Kidney (tissue), 13 donors: ENCODE measurements at regions not wholly inside any gene's neighbourhood (a gene's known extent, or its start where the extent isn't known, plus 50 kb on each side); places are given as distances from the start of the nearest gene placed in this dataset.

Source experiments
- DNase-seq, 5 donors: peaks; one replicate each; pipeline ENCODE4 v3.0.0-alpha.2; 2013 to 2020
- FAIRE-seq: peaks from 2 replicates; lab custom pipeline; 2012; peaks lifted over from hg19 to GRCh38; lab: Jason Lieb, UNC
- H3K27ac ChIP-seq, 2 donors: one replicate each; pipeline ENCODE4 v1.7.0; 2013; ENCODE audit warnings: low read depth in 2 of 2, low read length in 2 of 2, inconsistent platforms in 1 of 2
- H3K27me3 ChIP-seq: one replicate; pipeline ENCODE4 v1.7.1; 2013; ENCODE audit warnings: low read length, inconsistent platforms; ENCODE audit not compliant: control insufficient read depth, insufficient read depth
- H3K36me3 ChIP-seq, 3 donors: one replicate each; pipeline versions ENCODE4 v1.7.0 to v1.7.1; 2013; ENCODE audit warnings: low read length in 3 of 3, control low read depth in 1 of 3, inconsistent platforms in 1 of 3; ENCODE audit not compliant: insufficient read depth in 3 of 3, control insufficient read depth in 2 of 3
- H3K4me1 ChIP-seq, 3 donors: one replicate each; pipeline versions ENCODE4 v1.7.0 to v1.7.1; 2013; ENCODE audit warnings: low read length in 3 of 3, inconsistent platforms in 1 of 3, low read depth in 1 of 3; ENCODE audit not compliant: control insufficient read depth in 2 of 3, insufficient read depth in 2 of 3
- H3K4me3 ChIP-seq, 3 donors: one replicate each; pipeline versions ENCODE4 v1.7.0 to v1.8.1; 2013; ENCODE audit warnings: low read length in 3 of 3, control low read depth in 1 of 3, inconsistent platforms in 1 of 3
- H3K9ac ChIP-seq, 3 donors: one replicate each; pipeline versions ENCODE4 v1.7.0 to v1.7.1; 2013; ENCODE audit warnings: low read length in 3 of 3, control low read depth in 1 of 3, inconsistent platforms in 1 of 3
- H3K9me3 ChIP-seq, 3 donors: one replicate each; pipeline versions ENCODE4 v1.7.0 to v1.7.1; 2013; ENCODE audit warnings: low read length in 3 of 3, control low read depth in 1 of 3, inconsistent platforms in 1 of 3; ENCODE audit not compliant: control insufficient read depth in 2 of 3, insufficient read depth in 1 of 3
- CTCF ChIP-seq: IDR thresholded peaks from 3 replicates; pipeline ENCODE4 v1.5.1; 2012; ENCODE audit warnings: mild to moderate bottlenecking, moderate library complexity, borderline replicate concordance; ENCODE audit not compliant: insufficient read depth; ENCODE audit errors: extremely low read depth
- intact Hi-C: fragments of 100-400 bp; cut with DNase I; formaldehyde crosslinking; loops from one replicate; pipeline ENCODE4 v1.11.1; 2022
- donor health status: control.
- donor health status: control.
- donor health status: control.
- donor health status: control.
- donor health status: control.
- donor health status: DM: yes; HTN: yes; CAD: no.
- donor health status: Normal renal cell carcinoma (clear cell type).

- TF ChIP-seq CTCF = no peak
- no peaks in the 10 kb centered on the region for H3K9me3 ChIP-seq
- H3K27me3 ChIP-seq = no peaks in the 10 kb centered on the region
- H3K4me1 ChIP-seq = no peaks in the 10 kb centered on the region
- H3K9ac ChIP-seq = no peak overlapping the region
- no peak overlapping the region for H3K27ac ChIP-seq
- intact Hi-C loops = no loop called here
- no peak for DNase-seq
- FAIRE-seq = no peak
- H3K4me3 ChIP-seq = no peak overlapping the region
- no peaks in the 10 kb centered on the region for H3K36me3 ChIP-seq
Observed at GRCh38 chr13:58151452-58151851, 519.9 kb downstream of the PCDH17 start.

- H3K27me3 ChIP-seq = no peaks in the 10 kb centered on the region
- no peaks in the 10 kb centered on the region for H3K4me1 ChIP-seq
- no peaks in the 10 kb centered on the region for H3K36me3 ChIP-seq
- DNase-seq = no peak
- no peak for TF ChIP-seq CTCF
- no peak overlapping the region for H3K27ac ChIP-seq
- intact Hi-C loops = no loop called here
- no peak overlapping the region for H3K9ac ChIP-seq
- FAIRE-seq = no peak
- H3K9me3 ChIP-seq = no peaks in the 10 kb centered on the region
- H3K4me3 ChIP-seq = no peak overlapping the region
Observed at GRCh38 chr13:58160980-58161379, 529.4 kb downstream of the PCDH17 start.

GRCh38 chr13:58165617-58166016, 534.1 kb downstream of the PCDH17 start:
- no peak for TF ChIP-seq CTCF
- intact Hi-C loops = no loop called here
- no peak overlapping the region for H3K4me3 ChIP-seq

GRCh38 chr13:58181111-58181510, 549.6 kb downstream of the PCDH17 start:
- Histone ChIP-seq H3K36me3 (no peaks in the 10 kb centered on the region), H3K4me1 (no peaks in the 10 kb centered on the region), H3K9me3 (peaks cover 0 to 6% (median 0%) of the 10 kb centered on the region in 3 donors), H3K9ac (no peak overlapping the region), H3K27ac (no peak overlapping the region), H3K4me3 (no peak overlapping the region), H3K27me3 (no peaks in the 10 kb centered on the region)
- no peak for DNase-seq
- TF ChIP-seq CTCF = no peak
- intact Hi-C loops = no loop called here
- no peak for FAIRE-seq

More at GRCh38 chr13:58165617-58166016, 534.1 kb downstream of the PCDH17 start:
- H3K9me3 ChIP-seq = no peaks in the 10 kb centered on the region
- no peaks in the 10 kb centered on the region for H3K4me1 ChIP-seq
- FAIRE-seq = no peak
- no peak overlapping the region for H3K9ac ChIP-seq
- no peak overlapping the region for H3K27ac ChIP-seq
- H3K27me3 ChIP-seq = no peaks in the 10 kb centered on the region
- H3K36me3 ChIP-seq = no peaks in the 10 kb centered on the region
- DNase-seq = no peak
